Activated CD4-positive, alpha-beta T cell treated with anti-CD3 and anti-CD28 coated beads for 24 hours (primary cell): ENCODE measurements at regions not wholly inside any gene's neighbourhood (a gene's known extent, or its start where the extent isn't known, plus 50 kb on each side); places are given as distances from the start of the nearest gene placed in this dataset.

Source experiments
- DNase-seq, 2 donors: peaks; one replicate each; pipeline ENCODE4 v3.0.0-alpha.2; 2020; ENCODE audit warnings: low read depth in 2 of 2

DNA sequence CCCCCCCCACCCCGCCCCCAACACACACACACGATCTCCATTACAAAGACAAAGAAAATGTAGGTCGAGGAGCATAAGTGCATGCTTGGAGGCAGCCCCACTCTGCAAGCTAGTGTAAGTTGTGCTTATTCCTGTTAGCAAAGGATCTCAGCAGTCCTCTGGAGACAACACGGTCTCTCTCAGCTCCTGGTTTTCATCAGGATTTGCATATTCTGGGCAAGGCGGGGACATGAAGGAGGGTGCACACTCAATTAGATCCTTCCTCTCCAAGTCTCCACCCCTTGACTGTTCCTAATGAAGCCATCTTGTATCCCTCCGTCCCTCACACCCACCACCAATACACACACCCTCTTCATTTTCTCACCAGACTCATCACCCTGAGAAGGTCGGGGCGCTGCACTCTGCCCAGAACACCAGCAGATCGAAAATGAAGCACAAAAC is 63.8 kb downstream of the MRPL46 start:
- no peak for DNase-seq

DNA sequence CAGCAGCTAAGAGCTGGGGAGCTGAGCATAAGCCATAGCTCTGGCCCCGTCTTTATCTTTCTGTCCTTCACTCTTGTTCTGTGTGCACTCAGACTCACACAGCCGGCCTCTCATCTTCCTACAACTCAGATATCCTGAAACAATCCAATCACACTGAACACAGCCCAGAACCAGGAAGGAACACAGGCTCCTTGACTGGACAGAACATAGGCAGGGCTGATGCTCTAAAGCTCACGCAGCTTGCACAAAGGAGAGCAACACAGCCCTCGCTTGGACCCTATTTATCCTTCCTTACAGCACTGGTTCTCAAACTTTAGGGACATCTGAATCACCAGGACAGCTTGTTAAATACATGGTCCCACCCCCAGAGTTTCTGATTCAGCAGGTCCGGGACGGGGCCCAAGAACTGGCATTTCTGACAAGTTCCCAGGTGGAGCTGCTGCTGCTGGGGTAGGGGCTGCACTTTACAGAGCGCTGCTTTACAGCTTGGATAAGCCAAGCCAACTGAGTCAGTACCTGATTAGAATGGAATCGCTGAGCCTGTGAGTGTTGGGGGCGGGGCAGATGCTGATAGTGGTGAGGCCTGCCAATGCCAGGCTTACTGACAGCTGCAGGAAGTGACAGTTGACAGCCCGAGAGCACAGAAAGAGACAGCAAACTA is 65.1 kb downstream of the MRPL46 start:
- peak in 1 of 2 donors; percentile 14 for DNase-seq

DNA sequence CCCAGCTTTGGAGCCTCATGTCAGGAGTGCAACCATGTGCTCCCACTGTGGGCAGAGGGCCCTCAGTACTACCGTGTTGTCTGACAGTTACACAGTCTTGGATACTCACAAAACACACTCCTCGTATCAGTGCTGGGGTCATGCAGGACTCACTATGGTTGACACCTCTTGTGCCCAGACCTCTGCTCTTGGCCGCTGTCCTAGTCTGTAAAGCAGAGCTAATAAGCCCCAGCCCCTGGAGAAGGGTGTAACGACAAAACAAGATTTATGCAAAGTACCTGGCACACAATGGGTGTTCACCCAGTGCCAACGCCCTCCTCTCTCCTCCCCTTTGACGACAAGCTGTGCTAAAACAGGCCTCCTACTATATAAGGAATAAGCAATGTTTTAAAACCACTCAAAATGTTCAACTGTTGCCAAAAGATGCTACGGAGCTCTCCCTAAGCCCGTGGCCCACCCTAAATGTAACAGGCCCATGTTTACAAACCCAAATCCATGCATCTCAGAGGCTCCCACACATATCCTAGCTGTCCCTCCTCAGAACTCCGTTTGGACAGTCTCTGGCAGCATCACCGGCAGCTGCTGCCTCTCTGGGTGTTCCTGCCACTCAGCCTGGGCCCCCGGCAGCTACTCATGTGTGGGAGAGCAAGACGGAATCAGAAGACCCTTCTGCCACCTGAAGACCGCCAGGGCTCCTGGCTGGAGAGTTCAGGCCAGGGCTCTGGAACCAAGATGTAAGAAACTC is 65.8 kb downstream of the MRPL46 start:
- DNase-seq = no peak

DNA sequence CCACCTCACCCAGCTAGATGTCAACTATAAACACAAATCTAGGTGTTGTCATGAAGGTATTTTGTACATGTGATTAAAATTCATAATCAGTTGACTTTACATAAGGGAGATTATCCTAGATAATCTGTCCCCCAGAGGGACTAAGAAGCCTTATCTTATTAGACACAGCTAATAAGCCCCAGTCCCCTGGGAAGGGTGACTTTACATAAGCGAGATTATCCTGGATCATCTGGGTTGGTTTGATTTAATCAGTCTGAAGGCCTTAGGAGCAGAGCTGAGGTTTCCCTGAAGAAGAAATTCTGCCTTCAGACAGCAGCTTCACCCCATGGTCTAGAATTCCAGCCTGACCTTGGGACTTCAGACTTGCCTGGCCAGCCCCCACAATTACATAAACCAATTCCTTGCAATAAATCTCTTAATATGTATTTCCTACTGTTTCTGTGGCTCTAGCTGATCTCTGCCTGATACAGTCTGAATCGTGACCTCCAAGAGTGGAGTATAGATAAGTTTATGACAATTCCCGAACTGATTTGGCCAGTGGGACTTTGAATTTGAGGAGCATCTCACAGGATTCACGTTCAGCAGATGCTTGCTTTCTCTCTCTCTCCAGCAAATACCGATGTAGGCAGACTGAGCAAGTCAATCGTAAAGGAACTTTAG is 66.5 kb downstream of the MRPL46 start:
- DNase-seq = no peak

DNA sequence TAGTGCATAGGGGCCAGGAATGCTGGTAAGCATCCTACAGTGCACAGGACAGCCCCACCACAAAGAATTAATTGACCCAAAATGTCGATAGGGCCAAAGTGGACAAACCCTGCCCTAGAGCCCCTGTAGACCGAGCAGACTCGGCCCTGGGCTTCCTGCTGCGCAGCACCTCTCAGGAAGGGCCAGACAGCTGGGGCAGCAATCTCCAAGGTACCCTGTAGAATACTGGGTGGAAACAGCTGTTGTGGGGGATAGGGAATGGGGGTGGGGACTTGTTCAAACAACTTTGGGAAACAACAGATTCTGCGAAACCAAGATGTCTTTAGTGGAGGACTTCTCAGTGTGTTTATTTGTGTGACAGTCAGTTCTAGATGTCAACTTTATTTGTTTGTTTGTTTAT is 67.1 kb downstream of the MRPL46 start:
- no peak for DNase-seq

DNA sequence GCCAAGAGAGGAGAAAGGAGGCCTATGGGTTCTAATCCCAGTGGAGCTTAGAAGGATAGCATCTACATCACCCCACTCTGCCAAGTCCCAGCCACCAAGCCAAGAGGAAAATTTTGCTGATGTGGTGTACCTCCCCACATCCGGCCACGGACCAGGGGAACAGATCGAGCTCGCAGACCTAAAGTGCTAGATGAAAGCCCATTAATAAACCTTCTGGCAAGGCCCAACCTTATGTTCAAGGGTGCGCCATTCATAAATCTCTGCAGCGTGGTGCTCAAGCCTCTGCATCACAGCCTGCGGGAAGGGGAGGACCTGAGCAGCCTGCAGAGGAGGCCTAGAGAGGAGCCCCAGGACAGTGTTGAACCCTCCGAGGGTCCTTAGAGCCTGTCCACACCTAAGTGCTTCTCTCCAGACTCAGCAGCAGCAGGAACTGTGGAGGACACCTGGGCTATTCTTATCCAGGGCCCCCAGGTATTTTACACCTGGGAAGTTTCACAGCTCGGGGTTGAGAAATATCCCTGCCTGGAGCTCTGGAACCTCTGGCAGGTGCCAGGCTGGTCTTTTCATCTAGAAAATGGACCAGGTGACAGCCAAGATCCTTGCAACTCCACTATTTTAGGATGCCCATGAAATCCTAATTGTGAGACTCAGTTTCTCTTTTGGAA is 68.0 kb downstream of the MRPL46 start:
- no peak for DNase-seq

DNA sequence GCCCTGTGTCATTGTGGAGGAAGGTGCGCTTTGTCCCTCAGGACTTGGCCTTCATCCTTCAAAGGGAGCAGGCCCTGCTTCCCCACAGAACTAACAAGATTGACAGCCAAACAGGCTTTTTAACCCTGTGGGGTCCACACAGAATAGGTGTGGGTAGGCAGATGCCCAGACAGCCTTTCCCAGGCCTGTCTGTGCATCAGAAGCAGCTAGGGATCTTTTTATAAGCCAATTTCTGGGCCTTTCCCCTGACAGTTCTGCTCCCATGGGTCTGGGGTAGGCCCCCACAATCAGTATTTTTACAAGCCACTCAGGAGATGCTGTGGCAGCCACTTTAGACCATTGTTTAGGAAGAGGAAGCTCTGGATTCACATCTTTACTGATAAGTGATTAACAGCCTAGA is 69.2 kb downstream of the MRPL46 start:
- DNase-seq = no peak

DNA sequence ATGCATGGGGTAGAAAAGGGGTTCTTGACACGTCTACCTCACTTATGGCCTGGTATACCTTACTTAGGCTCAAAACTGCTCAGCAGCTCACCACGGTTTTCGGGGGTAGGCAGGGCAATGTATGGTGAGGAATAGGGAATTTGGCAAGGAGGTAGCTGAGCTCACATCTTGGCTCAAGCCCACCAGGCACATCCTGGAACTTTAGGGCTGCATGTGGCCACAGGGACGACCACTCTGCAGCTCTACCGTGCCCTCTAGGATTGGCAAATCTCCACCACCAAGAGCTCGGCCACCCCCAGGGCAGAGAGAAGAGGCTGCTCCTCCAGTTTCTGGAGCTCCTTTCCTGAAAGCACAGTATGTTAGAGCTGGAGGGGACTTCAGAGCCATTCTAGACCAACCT is 69.7 kb downstream of the MRPL46 start:
- DNase-seq = no peak

DNA sequence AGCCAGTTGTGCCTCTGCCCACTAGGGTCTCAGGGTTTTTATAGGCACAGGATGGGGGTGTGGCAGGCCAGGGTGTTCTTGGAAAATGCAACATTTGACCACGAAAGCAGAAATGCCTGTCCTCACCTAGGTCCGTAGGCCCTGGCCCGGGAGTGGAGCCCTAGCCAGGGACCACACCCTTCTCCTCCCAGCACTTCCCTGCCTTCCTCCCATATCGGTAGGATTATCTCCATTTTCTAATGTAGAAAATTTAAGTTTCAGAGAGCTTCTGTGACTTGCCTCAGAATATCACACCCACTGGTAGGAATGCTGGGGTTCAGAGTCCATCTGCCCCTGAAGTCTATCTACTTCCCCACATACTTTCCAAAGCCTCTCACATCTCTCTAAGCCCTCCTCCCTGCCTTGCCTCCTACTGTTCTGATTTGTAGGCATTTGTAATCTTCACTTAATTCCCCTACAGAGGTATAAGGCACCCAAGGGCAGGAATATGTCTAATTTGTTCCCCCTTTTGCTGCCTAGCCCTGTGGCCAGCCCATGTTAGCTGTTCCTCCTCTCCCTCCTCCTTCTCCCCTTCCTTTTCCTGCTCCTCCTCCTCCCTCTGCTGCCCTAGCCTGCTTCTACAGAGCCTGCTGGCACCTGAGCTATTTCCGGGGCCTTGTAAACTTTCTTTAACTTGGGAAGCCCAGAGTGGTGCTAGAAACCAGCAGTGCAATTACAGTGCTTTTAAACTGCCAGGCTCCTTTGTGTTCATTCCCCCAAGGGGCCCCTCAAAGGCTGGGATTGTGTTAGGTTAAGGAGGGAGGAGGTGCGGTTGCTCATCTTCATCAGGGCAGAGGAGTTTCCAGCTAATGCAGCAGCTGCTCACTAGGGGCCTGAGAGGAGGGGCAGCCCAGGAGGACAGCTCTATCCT is 71.1 kb downstream of the MRPL46 start:
- no peak for DNase-seq

DNA sequence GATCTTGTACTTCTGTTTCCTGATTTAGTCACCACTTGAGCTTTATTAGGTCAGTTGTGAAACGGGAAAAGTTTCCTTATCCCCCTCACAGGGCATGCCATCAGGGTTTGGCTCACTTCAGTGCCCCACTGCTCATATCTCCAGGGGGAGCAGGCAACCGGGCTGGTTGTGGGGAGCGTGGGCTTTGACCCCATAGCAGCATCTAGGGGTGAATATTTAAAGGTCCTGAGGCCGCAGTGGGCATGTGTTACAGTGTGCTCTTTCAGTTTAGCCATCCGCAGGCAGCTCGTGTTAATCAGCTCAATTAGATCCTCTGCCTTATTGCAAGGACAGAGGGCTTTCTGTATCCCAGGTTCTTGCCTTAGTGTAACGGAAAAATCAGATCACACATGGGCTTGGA is 71.9 kb downstream of the MRPL46 start:
- DNase-seq = no peak

DNA sequence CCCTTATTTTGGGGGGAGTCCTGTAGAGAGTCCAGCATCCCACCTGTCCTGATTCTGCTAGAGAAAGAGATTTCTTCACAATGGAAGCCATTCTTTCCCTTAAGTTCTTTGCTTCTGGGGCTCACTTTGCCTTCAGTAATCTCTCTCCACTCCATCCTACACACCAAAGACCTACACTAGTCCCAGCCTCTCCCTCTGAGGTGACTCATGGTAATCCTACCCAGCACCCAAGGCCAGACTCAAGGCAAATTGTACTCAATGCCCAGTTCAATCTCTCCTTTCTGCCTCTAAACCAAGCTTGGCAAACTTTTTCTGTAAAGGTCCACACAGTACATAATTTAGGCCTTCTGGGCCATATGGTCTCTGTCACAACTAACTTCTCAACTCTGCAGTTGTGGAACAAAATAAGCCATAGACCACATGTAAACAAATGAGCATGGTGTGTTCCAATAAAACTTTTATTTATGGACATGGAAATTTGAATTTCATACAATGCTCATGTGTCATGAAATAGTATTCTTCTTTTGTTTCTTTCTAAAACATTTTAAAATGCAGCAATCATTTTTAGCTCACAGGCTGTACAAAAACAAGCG is 72.5 kb downstream of the MRPL46 start:
- DNase-seq = no peak

DNA sequence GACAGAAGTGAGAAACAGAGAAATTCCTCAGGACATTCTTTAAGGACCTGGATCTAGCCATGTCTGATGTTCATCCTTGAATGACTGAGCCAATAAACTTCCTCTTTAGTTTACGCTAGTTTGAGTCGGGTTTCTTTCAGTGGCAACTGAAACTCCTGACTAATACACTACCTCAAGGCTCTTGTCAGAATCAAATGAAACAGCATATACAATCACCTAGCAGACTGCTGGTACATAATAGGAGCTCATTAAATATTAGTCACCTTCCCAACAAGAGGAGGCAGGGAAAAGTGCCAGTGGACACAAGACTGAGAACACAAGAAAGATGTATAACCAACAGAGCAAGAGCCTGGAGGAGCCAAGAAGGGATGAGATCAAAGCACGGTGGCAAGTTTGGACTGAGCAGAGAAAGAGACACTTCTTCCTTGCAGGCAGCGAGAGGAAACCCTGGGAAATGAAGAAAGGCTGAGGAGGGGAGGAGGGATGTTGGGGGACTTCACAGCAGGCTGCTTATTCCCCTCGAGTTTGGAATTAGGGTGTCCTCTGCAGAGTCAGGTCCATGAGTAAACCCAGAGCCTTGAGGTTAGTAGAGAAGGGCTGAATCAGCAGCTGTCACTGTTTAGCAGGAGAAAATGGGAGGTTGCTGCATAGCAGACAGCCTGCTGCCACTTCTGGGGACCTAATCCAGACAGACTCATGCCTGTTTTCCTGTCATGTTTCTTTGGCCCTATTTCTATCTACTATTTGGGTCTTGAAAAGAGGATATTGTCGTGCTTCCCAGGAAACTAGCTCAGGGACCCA is 73.3 kb downstream of the MRPL46 start:
- no peak for DNase-seq

DNA sequence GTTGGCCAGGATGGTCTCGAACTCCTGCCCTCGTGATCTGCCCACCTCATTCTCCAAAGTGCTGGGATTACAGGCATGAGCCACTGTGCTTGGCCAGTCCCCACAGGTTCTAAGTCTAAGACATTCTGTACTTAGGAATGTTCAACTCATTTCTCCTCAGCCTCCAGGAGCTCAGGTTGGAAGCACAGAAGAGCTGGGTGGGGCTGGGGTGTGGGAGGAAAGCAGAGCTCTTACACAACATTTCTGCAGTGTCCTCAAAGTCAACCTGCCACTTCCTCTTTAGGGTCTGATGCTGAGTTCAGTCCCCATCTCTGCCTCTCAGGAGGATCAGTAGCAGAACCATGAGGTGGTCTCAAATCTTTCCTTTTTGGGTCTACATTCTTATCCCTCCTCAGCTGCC is 75.5 kb downstream of the MRPL46 start:
- no peak for DNase-seq

DNA sequence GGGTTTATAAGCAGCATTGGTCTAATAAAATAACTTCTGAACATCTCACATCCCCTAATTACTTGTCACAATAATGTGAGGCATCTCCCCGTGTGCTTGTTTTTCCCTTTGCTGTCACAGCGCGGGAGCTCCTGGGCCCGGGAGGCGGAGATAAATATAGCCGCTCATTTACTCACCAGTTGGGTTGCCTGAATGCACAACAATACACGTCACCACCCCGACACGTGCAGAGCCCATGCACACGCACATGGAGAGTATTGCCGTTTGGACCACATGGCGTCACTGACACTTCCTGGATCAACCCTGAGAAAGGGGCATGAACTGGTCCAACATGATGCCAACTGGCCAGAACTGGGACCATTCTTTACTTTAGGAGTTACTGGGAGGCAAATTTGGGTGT is 76.2 kb downstream of the MRPL46 start:
- DNase-seq = no peak

DNA sequence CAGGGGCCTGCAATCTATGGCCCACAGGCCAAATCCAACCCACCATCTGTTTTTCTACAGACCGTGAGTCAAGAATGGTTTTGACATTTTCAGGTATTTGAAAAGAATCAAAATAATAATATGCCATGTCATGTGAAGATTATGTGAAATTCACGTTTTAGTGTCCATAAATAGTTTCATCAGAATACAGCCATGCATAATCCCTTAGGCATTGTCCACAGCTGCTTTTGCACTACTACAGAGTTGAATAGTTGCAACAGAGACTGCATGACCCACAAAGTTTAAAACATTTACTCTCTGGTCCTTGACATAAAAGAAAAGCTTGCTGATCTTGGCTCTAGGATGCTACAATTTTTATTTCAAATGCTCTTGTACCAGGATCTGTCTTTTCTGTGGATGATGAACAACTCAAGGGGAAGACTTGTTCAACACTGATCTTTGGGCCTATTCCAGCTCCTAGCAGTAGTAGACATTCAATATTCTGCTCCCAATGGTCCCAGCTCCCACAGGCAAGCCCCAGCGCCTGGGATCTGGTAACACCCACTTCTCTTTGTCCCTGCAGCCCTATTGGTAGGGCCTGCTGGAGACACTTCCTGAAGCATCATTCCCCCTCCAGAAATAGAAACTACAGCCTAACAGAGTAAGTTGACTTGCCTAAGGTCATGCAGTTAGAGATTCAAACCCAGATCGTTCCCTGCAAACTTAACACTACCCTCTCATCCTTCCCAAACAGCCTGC is 76.9 kb downstream of the MRPL46 start:
- no peak for DNase-seq

DNA sequence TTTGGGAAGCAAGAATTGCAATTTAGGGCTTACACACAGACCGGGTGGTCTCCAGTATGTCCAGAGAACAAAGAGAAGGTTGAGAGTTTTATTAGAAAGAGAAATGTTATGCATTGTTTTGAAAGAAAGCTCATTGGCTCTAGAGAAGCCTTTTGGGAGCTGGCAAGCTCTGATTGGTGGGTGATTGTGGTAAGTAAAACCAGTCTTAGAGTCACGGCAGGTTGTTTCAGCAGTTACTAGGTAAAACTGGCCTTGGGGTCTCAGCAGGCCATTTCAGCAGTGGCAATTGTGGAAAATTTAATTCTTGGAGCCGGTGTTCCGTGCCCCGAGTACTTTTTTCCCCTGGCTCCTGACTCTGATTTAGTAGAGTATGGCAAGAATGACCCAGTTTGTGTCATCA is 78.1 kb downstream of the MRPL46 start:
- DNase-seq = no peak

DNA sequence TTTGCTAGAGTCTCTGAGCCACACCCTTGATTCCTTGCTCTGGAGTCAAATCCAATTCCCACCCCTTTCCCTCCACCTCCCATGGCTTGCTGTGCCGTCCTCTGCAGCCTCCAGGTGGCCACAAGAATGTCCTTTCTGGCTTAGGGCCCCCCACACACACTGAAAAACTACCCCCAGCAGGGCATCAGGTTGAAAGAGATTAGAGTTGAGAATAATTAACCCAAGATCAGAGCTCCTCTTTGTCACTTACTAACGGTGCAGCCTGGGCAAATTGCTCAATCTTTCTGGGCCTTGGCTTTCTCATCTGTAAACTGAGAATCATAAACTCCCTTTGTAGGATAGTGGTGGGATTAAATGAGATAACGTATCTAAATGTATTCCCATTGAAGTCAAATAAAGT is 78.5 kb downstream of the MRPL46 start:
- no peak for DNase-seq

DNA sequence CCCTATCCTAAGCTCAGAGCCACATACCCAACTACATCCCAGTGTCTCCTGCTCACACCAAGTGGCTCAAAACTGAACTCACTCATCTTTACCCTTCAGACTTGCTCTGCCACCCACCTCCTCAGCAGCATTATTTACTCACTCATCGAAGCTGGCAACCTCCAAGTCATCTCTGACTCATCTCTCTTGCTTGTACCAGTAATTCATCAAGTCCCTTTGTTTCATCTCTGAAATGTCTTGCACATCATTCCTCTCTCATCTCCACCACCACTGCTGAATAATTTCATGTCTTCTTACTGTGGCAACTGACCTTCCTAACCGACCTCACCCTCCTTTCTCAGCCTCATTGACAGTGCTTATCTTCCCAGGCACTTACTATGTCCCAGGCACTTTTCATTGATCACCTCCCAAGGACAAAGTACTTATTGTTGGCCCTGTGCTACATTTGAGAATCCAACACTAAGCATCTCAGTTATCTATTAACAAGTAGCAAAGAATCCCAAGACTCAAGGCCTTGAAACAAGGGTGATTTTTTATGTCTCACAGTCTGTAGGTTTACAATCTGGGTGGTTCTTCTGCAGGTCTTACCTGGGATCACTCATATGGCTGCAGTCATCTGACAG is 82.0 kb downstream of the MRPL46 start:
- peak in 1 of 2 donors; percentile 5 for DNase-seq

DNA sequence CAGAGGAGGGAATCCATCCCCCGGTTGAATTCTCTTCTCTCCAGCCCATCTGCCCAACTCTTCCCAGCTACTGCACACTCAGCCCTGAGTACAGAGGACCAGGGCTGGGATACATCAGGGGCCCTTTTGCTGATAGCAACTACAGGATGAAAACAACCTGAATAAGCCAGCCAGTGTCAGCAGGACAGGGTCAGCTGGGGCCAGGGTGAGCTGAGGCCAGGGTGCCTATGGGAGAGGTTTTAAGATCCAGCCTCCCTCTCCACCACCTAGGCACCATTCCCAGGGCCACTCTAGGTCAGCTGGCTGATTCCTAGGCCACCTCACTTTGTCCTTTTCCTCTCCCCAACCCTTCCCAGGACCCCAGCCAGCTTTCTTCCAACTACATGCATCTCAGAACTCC is 83.8 kb downstream of the MRPL46 start:
- no peak for DNase-seq
